ENCODE measurements at regions not wholly inside any gene's neighbourhood (a gene's known extent, or its start where the extent isn't known, plus 50 kb on each side); places are given as distances from the start of the nearest gene placed in this dataset.

DNA sequence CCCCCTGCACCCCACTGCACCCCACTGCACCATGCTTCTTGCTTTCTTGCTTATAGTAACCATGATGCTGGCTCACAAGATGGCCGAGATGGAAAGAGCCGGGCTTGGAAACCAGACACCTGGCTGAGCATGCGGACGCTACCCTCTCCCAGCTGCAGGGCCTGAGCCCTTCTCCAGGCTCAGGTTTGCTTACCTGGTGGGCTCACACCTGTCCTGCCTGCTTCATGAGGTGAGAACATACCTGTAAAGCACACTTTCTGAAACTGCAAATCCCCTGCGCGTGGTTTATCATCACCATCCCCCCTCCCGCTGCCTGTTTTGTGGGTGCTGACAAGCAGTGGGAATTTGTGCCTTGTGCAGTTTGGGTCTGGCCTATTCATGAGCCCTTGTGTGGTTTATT, 302.7 kb downstream of the GLRX3 start:
- no peak overlapping the region for H2AK5ac ChIP-seq (ENCODE audit: insufficient read length, low read length)
- Mint-ChIP-seq H3K27me3 (ENCODE audit: low read depth) (peaks cover 21% of the 10 kb centered on the region), H3K27ac (no peak overlapping the region), H3K4me3 (no peak overlapping the region), H3K9me3 (peaks cover 0 to 2% of the 10 kb centered on the region in 2 experiments; a peak in 1 of 5 replicates), H3K36me3 (ENCODE audit: insufficient read depth in 1 of 3, low read depth in 3 of 3) (no peaks in the 10 kb centered on the region), H3K4me1 (peaks cover 0 to 9% of the 10 kb centered on the region in 2 experiments; a peak in 1 of 4 replicates)
- no peaks in the 10 kb centered on the region for H3K27me3 ChIP-seq (ENCODE audit: insufficient read depth, low read length)
- no peak overlapping the region for H3K4me2 ChIP-seq (ENCODE audit: insufficient read depth, insufficient read length, low read length)
- DNase-seq: peak; percentile 9
- H3K27ac ChIP-seq (ENCODE audit: insufficient read length, low read depth, low read length): no peak overlapping the region
- no peak overlapping the region for H3K23ac ChIP-seq (ENCODE audit: insufficient read length, low read depth, low read length)
- no peak overlapping the region for H2BK120ac ChIP-seq (ENCODE audit: low read depth, low read length, poor library complexity, severe bottlenecking)
- H4K91ac ChIP-seq (ENCODE audit: insufficient read length, low read depth, low read length): no peak overlapping the region
- H3K56ac ChIP-seq (ENCODE audit: insufficient read length, low read depth, low read length): no peak overlapping the region
- H3K4ac ChIP-seq (ENCODE audit: low read depth, low read length): no peak overlapping the region
- no peaks in the 10 kb centered on the region for H4K20me1 ChIP-seq (ENCODE audit: control insufficient read depth, insufficient read depth, insufficient read length)
- no peak overlapping the region; the same call in 1 of the 2 replicates for H3K14ac ChIP-seq (ENCODE audit: insufficient read depth, low read length)
- no peaks in the 10 kb centered on the region for H3K23me2 ChIP-seq (ENCODE audit: insufficient read length, low read depth, low read length, poor library complexity, severe bottlenecking)
- no peaks in the 10 kb centered on the region for H3K4me1 ChIP-seq (ENCODE audit: insufficient read depth, low read length)
- H2BK12ac ChIP-seq (ENCODE audit: insufficient read length, low read depth, low read length): no peak overlapping the region
- H2BK5ac ChIP-seq (ENCODE audit: insufficient read length, low read length): no peak overlapping the region
- H2BK20ac ChIP-seq (ENCODE audit: low read depth, low read length, poor library complexity, severe bottlenecking): no peak overlapping the region
- WGBS (ENCODE audit: extremely low coverage, insufficient read length, low lambda C conversion rate): no CpG with 5 or more reads among the region's 7 CpGs
- no peak overlapping the region for H2BK15ac ChIP-seq (ENCODE audit: low read depth, low read length)
- no peaks in the 10 kb centered on the region for H3K79me2 ChIP-seq (ENCODE audit: insufficient read depth, low read length)
- H3T11ph ChIP-seq (ENCODE audit: low read length): no peak overlapping the region
- H2AFZ ChIP-seq (ENCODE audit: low read length): no peak overlapping the region
- no peak overlapping the region for H4K5ac ChIP-seq (ENCODE audit: insufficient read length, low read depth, low read length)
- no peak overlapping the region for H3K9ac ChIP-seq (ENCODE audit: extremely low read depth, insufficient read length, low read length)
- H3K79me1 ChIP-seq (ENCODE audit: insufficient read depth, low read depth, low read length, poor library complexity, severe bottlenecking): no peaks in the 10 kb centered on the region
- H3K18ac ChIP-seq (ENCODE audit: insufficient read length, low read depth, low read length): no peak overlapping the region
- no peak overlapping the region for H4K8ac ChIP-seq (replicated peaks; ENCODE audit: insufficient read length, low read depth, low read length)
- no peaks in the 10 kb centered on the region for H3K9me3 ChIP-seq (ENCODE audit: control insufficient read depth, low read depth, low read length)
- TF ChIP-seq, protein P1, sequence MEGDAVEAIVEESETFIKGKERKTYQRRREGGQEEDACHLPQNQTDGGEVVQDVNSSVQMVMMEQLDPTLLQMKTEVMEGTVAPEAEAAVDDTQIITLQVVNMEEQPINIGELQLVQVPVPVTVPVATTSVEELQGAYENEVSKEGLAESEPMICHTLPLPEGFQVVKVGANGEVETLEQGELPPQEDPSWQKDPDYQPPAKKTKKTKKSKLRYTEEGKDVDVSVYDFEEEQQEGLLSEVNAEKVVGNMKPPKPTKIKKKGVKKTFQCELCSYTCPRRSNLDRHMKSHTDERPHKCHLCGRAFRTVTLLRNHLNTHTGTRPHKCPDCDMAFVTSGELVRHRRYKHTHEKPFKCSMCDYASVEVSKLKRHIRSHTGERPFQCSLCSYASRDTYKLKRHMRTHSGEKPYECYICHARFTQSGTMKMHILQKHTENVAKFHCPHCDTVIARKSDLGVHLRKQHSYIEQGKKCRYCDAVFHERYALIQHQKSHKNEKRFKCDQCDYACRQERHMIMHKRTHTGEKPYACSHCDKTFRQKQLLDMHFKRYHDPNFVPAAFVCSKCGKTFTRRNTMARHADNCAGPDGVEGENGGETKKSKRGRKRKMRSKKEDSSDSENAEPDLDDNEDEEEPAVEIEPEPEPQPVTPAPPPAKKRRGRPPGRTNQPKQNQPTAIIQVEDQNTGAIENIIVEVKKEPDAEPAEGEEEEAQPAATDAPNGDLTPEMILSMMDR (conservative IDR thresholded peaks at IDR 0.05): no peak

Data from H9 (cell line).